K562 (cell line): ENCODE measurements at regions not wholly inside any gene's neighbourhood (a gene's known extent, or its start where the extent isn't known, plus 50 kb on each side); places are given as distances from the start of the nearest gene placed in this dataset.

Experiments used
- ATAC-seq: fragments of 200-7000 bp; cut with Tn5 transposase; 3 replicates; pipeline ENCODE4 v1.9.1; 2020; ENCODE audit warnings: moderate library complexity
- BruUV-seq: library from RNA; stranded (reverse); fragments of 400-500 nt; replicated peaks from 2 replicates; lab custom pipeline; 2021; lab: Mats Ljungman, UMichigan
- CTCF ChIA-PET: fragments of 300-600 bp; formaldehyde crosslinking; extraction: SDS; loops from one replicate; lab custom pipeline; 2021; ENCODE audit warnings: low intra/inter-chr PET ratio; lab: Yijun Ruan, JAX
- POLR2A ChIA-PET: fragments of 300-600, 350-650 bp; sonication (Branson Sonifier 250); formaldehyde crosslinking; extraction: SDS; loops from one replicate; lab custom pipeline; 2021; ENCODE audit warnings: antibody characterized with exemption, inconsistent platforms; lab: Yijun Ruan, JAX
- DNase-seq, 4 experiments: peaks; one replicate each; pipeline versions ENCODE4 v3.0.0 to v3.0.0-alpha.2; 2011 to 2018; ENCODE audit warnings: low spot score in 3 of 4, mixed read lengths in 3 of 4; ENCODE audit errors: extremely low read depth in 1 of 4
- FAIRE-seq: peaks from 2 replicates; lab custom pipeline; 2011; peaks lifted over from hg19 to GRCh38; lab: Jason Lieb, UNC
- H2AFZ ChIP-seq: 2 replicates; pipeline ENCODE4 v1.6.0; 2011; ENCODE audit warnings: low read depth, low read length, control low read depth, inconsistent platforms
- H3K27ac ChIP-seq: fragments of 200-600 bp; 3 replicates; pipeline ENCODE4 v1.8.0; 2011; ENCODE audit warnings: low read depth, mild to moderate bottlenecking, control low read depth, inconsistent platforms, low read length, moderate library complexity, mixed read lengths; ENCODE audit errors: extremely low read depth
- H3K27me3 ChIP-seq, 2 experiments: fragments of 300-600 bp in 1 of 2; 2 replicates in 1 of 2; 3 replicates in 1 of 2; pipeline versions ENCODE4 v1.6.0 to v1.8.0; 2011; ENCODE audit warnings: inconsistent platforms in 2 of 2, low read length in 2 of 2, mild to moderate bottlenecking in 1 of 2, mixed read lengths in 1 of 2, moderate library complexity in 1 of 2; ENCODE audit not compliant: control insufficient read depth in 2 of 2, insufficient read depth in 2 of 2
- H3K36me3 ChIP-seq: fragments of 300-600 bp; 3 replicates; pipeline ENCODE4 v1.8.0; 2011; ENCODE audit warnings: mild to moderate bottlenecking, low read length, inconsistent platforms; ENCODE audit not compliant: control insufficient read depth, insufficient read depth
- H3K4me1 ChIP-seq, 2 experiments: fragments of 200-600 bp in 1 of 2; replicated peaks in 1 of 2; 2 replicates in 1 of 2; 3 replicates in 1 of 2; pipeline versions ENCODE4 v1.5.1 to v1.8.0; 2011; ENCODE audit warnings: inconsistent platforms in 2 of 2, low read length in 2 of 2, mild to moderate bottlenecking in 1 of 2, mixed read lengths in 1 of 2, moderate library complexity in 1 of 2; ENCODE audit not compliant: control insufficient read depth in 2 of 2, insufficient read depth in 2 of 2
- H3K4me2 ChIP-seq: 2 replicates; pipeline ENCODE4 v1.6.1; 2011; ENCODE audit warnings: low read length, control low read depth, inconsistent platforms, mixed read lengths; ENCODE audit not compliant: insufficient read depth
- H3K4me3 ChIP-seq: fragments of 200-600 bp; sonication (generic), shearing (Covaris generic); 2 replicates; pipeline ENCODE4 v1.5.1; 2016; ENCODE audit warnings: control low read depth, inconsistent platforms
- H3K79me2 ChIP-seq: fragments of 200-600 bp; 3 replicates; pipeline ENCODE4 v1.8.0; 2011; ENCODE audit warnings: low read length, inconsistent platforms; ENCODE audit not compliant: control insufficient read depth, insufficient read depth
- H3K9ac ChIP-seq, 2 experiments: 2 replicates each; pipeline versions ENCODE4 v1.6.0 to v1.6.1; 2011; ENCODE audit warnings: low read depth in 2 of 2, low read length in 2 of 2, control low read depth in 1 of 2, inconsistent platforms in 1 of 2, mild to moderate bottlenecking in 1 of 2, mixed read lengths in 1 of 2; ENCODE audit not compliant: insufficient read depth in 1 of 2
- H3K9me1 ChIP-seq: one replicate; pipeline ENCODE4 v1.6.0; 2011; ENCODE audit warnings: inconsistent platforms, mild to moderate bottlenecking, low read length, moderate library complexity; ENCODE audit not compliant: control insufficient read depth, insufficient read depth
- H3K9me3 ChIP-seq: replicated peaks from 2 replicates; pipeline ENCODE4 v1.5.1; 2011; ENCODE audit warnings: low read depth, low read length, inconsistent platforms; ENCODE audit not compliant: control insufficient read depth, insufficient read depth
- H4K20me1 ChIP-seq: replicated peaks from 2 replicates; pipeline ENCODE4 v1.6.1; 2011; ENCODE audit warnings: low read length, inconsistent platforms, mixed read lengths; ENCODE audit not compliant: control insufficient read depth, insufficient read depth
- HMGN3 ChIP-seq: IDR thresholded peaks from 2 replicates; pipeline ENCODE4 v1.6.1; 2011; ENCODE audit warnings: borderline replicate concordance, low read depth, mild to moderate bottlenecking, mixed read lengths, low read length; ENCODE audit not compliant: insufficient read length; ENCODE audit errors: extremely low read depth
- PHB2 ChIP-seq: fragments of 450-650 bp; IDR thresholded peaks from 2 replicates; pipeline ENCODE4 v1.6.1; 2017; ENCODE audit warnings: low read depth
- RBM25 ChIP-seq: fragments of 200-400 bp; formaldehyde crosslinking; IDR thresholded peaks from 2 replicates; pipeline ENCODE4 v1.6.1; 2018; ENCODE audit warnings: low read length, low read depth, moderate library complexity; ENCODE audit not compliant: severe bottlenecking
- SRSF1 ChIP-seq: fragments of 200-400 bp; formaldehyde crosslinking; IDR thresholded peaks from 2 replicates; pipeline ENCODE4 v1.6.1; 2017; ENCODE audit warnings: mild to moderate bottlenecking, low read depth, low read length, moderate library complexity
- STAG1 ChIP-seq: sonication (generic); formaldehyde crosslinking; IDR thresholded peaks from 2 replicates; pipeline ENCODE4 v1.5.0; 2020; ENCODE audit warnings: missing genetic modification reagents, borderline replicate concordance
- STAT5A ChIP-seq: IDR thresholded peaks from 2 replicates; pipeline ENCODE4 v1.6.1; 2012; ENCODE audit warnings: low read length, inconsistent platforms, borderline replicate concordance
- SUPT5H ChIP-seq: fragments of 450-650 bp; IDR thresholded peaks from 2 replicates; pipeline ENCODE4 v1.6.1; 2016
- ZNF174 ChIP-seq: fragments of 250-450 bp; sonication (Bioruptor Pico); IDR thresholded peaks from 2 replicates; pipeline ENCODE4 v1.4.0; 2020; ENCODE audit warnings: mild to moderate bottlenecking
- ZNF212 ChIP-seq: fragments of 450-650 bp; formaldehyde crosslinking; IDR thresholded peaks from 2 replicates; pipeline ENCODE4 v1.4.0; 2020; ENCODE audit warnings: mild to moderate bottlenecking
- whole genome bisulfite sequencing: fragments of 100-300 bp; shearing (Covaris generic); methylation state at CpG from one replicate; pipeline ENCODE4 v1.1.6; 2016; ENCODE audit warnings: low coverage, mixed read lengths; ENCODE audit not compliant: insufficient coverage; ENCODE audit errors: missing lambda C conversion rate; 5-methylcytosine and 5-hydroxymethylcytosine counted together
- in situ Hi-C: fragments of 300-500 bp; cut with MboI; formaldehyde crosslinking; loops from 4 replicates; pipeline ENCODE4 v1.15.0; 2018; ENCODE audit warnings: inconsistent platforms, mixed read lengths
- intact Hi-C: fragments of 100-400 bp; cut with micrococcal nuclease; formaldehyde crosslinking; loops from 2 replicates; pipeline ENCODE4 v1.14.2; 2022
- TF ChIP-seq, protein P1 (sequence below): sonication (generic); formaldehyde crosslinking; IDR thresholded peaks from 2 replicates; pipeline ENCODE4 v1.8.1; 2022; ENCODE audit warnings: missing genetic modification reagents

DNA sequence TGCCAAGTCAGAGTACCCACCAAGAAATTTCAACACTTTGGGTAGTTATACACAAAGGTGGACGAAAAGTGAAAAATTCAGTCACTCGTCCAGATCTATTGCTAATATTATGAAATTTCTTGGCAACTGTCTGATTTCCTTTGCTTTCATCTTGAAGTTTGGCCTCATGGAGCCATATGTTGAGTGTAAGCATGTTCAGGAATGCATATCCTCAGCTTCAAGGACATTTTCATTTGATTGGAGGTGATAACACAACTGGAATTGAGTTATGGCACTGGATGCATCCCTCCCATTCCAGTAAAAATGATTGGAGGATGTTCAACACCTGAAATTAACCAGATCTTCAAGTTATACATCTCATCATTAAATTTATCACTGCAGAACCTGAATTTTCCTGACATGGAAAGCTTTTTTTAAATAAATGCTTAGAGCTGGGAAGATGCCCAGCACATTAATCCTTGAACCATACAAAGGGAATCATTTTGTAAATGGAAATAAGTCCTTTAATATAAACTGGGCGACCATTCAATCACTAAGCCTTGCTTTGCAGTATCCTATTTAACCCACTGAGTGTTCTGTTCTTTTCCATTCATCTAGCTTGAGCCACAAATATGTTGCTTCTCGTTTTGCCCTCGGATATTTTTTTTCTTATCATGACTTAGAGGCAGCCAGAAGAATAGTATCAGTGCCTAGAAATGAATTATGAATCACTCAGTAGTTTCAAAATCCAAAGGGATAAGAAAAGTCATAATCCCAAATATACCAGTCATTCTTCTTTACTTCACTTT lies 273.7 kb upstream of the PIK3R1 start:
- CTCF ChIA-PET: no interaction called here
- BruUV-seq: no TSS peak

More for the DNA sequence above, 273.7 kb upstream of the PIK3R1 start:
- no peaks in the 10 kb centered on the region for H4K20me1 ChIP-seq
- no peaks in the 10 kb centered on the region for H3K4me1 ChIP-seq
- DNase-seq: no peak
- no peaks in the 10 kb centered on the region for H3K79me2 ChIP-seq
- no peaks in the 10 kb centered on the region for H3K36me3 ChIP-seq
- no peak overlapping the region for H3K27ac ChIP-seq
- WGBS: under 1% methylated on average over 5 of the region's 5 CpGs
- intact Hi-C loops (no loop called here), in situ Hi-C loops (no loop called here)
- FAIRE-seq: no peak
- no peaks in the 10 kb centered on the region for H3K9me1 ChIP-seq
- H3K9me3 ChIP-seq: no peaks in the 10 kb centered on the region
- no peak for ATAC-seq
- H2AFZ ChIP-seq: no peak overlapping the region
- H3K4me2 ChIP-seq: no peak overlapping the region
- POLR2A ChIA-PET: no interaction called here
- no peak overlapping the region for H3K4me3 ChIP-seq
- peaks cover 0 to 2% of the 10 kb centered on the region in 2 experiments; a peak in 3 of 5 replicates for H3K27me3 ChIP-seq
- H3K9ac ChIP-seq: no peak overlapping the region
- TF ChIP-seq STAG1 (no peak), SRSF1 (no peak), RBM25 (no peak), PHB2 (no peak), ZNF212 (no peak), HMGN3 (no peak), ZNF174 (CRISPR knock-in tag) (no peak), STAT5A (no peak), SUPT5H (no peak)
- TF ChIP-seq, protein P1, sequence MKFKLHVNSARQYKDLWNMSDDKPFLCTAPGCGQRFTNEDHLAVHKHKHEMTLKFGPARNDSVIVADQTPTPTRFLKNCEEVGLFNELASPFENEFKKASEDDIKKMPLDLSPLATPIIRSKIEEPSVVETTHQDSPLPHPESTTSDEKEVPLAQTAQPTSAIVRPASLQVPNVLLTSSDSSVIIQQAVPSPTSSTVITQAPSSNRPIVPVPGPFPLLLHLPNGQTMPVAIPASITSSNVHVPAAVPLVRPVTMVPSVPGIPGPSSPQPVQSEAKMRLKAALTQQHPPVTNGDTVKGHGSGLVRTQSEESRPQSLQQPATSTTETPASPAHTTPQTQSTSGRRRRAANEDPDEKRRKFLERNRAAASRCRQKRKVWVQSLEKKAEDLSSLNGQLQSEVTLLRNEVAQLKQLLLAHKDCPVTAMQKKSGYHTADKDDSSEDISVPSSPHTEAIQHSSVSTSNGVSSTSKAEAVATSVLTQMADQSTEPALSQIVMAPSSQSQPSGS (CRISPR knock-in tag): no peak
